NB4 (cell line): ENCODE measurements at regions not wholly inside any gene's neighbourhood (a gene's known extent, or its start where the extent isn't known, plus 50 kb on each side); places are given as distances from the start of the nearest gene placed in this dataset.

ENCODE experiments used
- CTCF ChIP-seq: IDR thresholded peaks from one replicate; pipeline ENCODE4 v1.5.1; 2012; ENCODE audit warnings: low read depth, low read length
- MAX ChIP-seq: IDR thresholded peaks from 2 replicates; pipeline ENCODE4 v1.6.1; 2011; ENCODE audit warnings: low read depth, low read length
- MYC ChIP-seq: IDR thresholded peaks from 2 replicates; pipeline ENCODE4 v1.6.1; 2011; ENCODE audit warnings: low read depth, low read length

GRCh38 chr7:51850126-51850525 is 533.5 kb upstream of the COBL start:
- TF ChIP-seq CTCF (no peak), MYC (no peak), MAX (no peak)
